HG03066 (cell line): ENCODE measurements at regions not wholly inside any gene's neighbourhood (a gene's known extent, or its start where the extent isn't known, plus 50 kb on each side); places are given as distances from the start of the nearest gene placed in this dataset.
"Not testable (repeated sequence)": the region's sequence is repeated elsewhere in the genome, so short reads cannot be mapped to it uniquely, and the experiment has no call there.

Experiments used
- ATAC-seq: cut with Tn5 transposase; IDR thresholded peaks from one replicate; pipeline ENCODE4 v1.9.1; 2021; ENCODE audit warnings: low read depth; ENCODE audit not compliant: unreplicated experiment

- ATAC-seq: no peak
These were observed 462.9 kb upstream of the NRSN1 start for GRCh38 chr6:23663096-23663495.

- no peak for ATAC-seq
These were observed 462.4 kb upstream of the NRSN1 start for GRCh38 chr6:23663652-23664051.

- not testable (repeated sequence) for ATAC-seq
These were observed 460.1 kb upstream of the NRSN1 start for GRCh38 chr6:23665911-23666310.

- ATAC-seq: no peak
These were observed 453.3 kb upstream of the NRSN1 start for GRCh38 chr6:23672737-23673136.

GRCh38 chr6:23678626-23679025 is 447.4 kb upstream of the NRSN1 start:
- no peak for ATAC-seq

- no peak for ATAC-seq
These were observed 444.3 kb upstream of the NRSN1 start for GRCh38 chr6:23681743-23682142.

- ATAC-seq: no peak
These were observed 437.4 kb upstream of the NRSN1 start for GRCh38 chr6:23688650-23689049.

- no peak for ATAC-seq
These were observed 435.5 kb upstream of the NRSN1 start for GRCh38 chr6:23690453-23691049.

GRCh38 chr6:23692184-23692583 is 433.8 kb upstream of the NRSN1 start:
- ATAC-seq: no peak

- ATAC-seq: no peak
These were observed 429.0 kb upstream of the NRSN1 start for GRCh38 chr6:23696992-23697391.

GRCh38 chr6:23704479-23705052 is 421.4 kb upstream of the NRSN1 start:
- ATAC-seq: no peak

- no peak for ATAC-seq
These were observed 420.3 kb upstream of the NRSN1 start for GRCh38 chr6:23705697-23706096.

GRCh38 chr6:23712756-23713155 is 413.3 kb upstream of the NRSN1 start:
- no peak for ATAC-seq

- ATAC-seq: no peak
These were observed 412.8 kb upstream of the NRSN1 start for GRCh38 chr6:23713211-23713610.

GRCh38 chr6:23728707-23729106 is 397.3 kb upstream of the NRSN1 start:
- no peak for ATAC-seq

GRCh38 chr6:23731609-23732008 is 394.4 kb upstream of the NRSN1 start:
- ATAC-seq: no peak

- no peak for ATAC-seq
These were observed 393.5 kb upstream of the NRSN1 start for GRCh38 chr6:23732521-23732920.

- ATAC-seq: no peak
These were observed 390.9 kb upstream of the NRSN1 start for GRCh38 chr6:23735151-23735550.

- no peak for ATAC-seq
These were observed 389.4 kb upstream of the NRSN1 start for GRCh38 chr6:23736577-23736976.

GRCh38 chr6:23747239-23747638 is 378.8 kb upstream of the NRSN1 start:
- no peak for ATAC-seq

- ATAC-seq: no peak
These were observed 373.6 kb upstream of the NRSN1 start for GRCh38 chr6:23752414-23752813.

- no peak for ATAC-seq
These were observed 371.8 kb upstream of the NRSN1 start for GRCh38 chr6:23754197-23754596.

GRCh38 chr6:23775127-23775526 is 350.9 kb upstream of the NRSN1 start:
- ATAC-seq: no peak
